ENCODE measurements at regions not wholly inside any gene's neighbourhood (a gene's known extent, or its start where the extent isn't known, plus 50 kb on each side); places are given as distances from the start of the nearest gene placed in this dataset.

GRCh38 chr4:152000518-152000917 is 239.7 kb upstream of the GATB start:
- intact Hi-C loops (cut with micrococcal nuclease), result no loop called here

- intact Hi-C loops (cut with micrococcal nuclease), result no loop called here
These were observed 237.9 kb upstream of the GATB start for GRCh38 chr4:151998723-151999122.

GRCh38 chr4:151997461-151997860 is 236.7 kb upstream of the GATB start:
- intact Hi-C loops (cut with micrococcal nuclease), result no loop called here

- intact Hi-C loops (cut with micrococcal nuclease), result no loop called here
These were observed 233.6 kb upstream of the GATB start for GRCh38 chr4:151994429-151994828.

- intact Hi-C loops (cut with micrococcal nuclease), result no loop called here
These were observed 232.7 kb upstream of the GATB start for GRCh38 chr4:151993521-151993920.

- intact Hi-C loops (cut with micrococcal nuclease), result no loop called here
These were observed 231.7 kb upstream of the GATB start for GRCh38 chr4:151992332-151993154.

- intact Hi-C loops (cut with micrococcal nuclease), result loop anchor here (2.0 kb wide), 1 partner anchor 19 kb away; no protein-coding TSS in a partner anchor
These were observed 231.0 kb upstream of the GATB start for GRCh38 chr4:151991884-151992167.

- intact Hi-C loops (cut with micrococcal nuclease), result loop anchor here (2.0 kb wide), 1 partner anchor 20 kb away; no protein-coding TSS in a partner anchor
These were observed 230.4 kb upstream of the GATB start for GRCh38 chr4:151991001-151991883.

GRCh38 chr4:151990201-151990600 is 229.4 kb upstream of the GATB start:
- intact Hi-C loops (cut with micrococcal nuclease), result loop anchor here (2.0 kb wide), 1 partner anchor 21 kb away; no protein-coding TSS in a partner anchor

- intact Hi-C loops (cut with micrococcal nuclease), result no loop called here
These were observed 227.8 kb upstream of the GATB start for GRCh38 chr4:151988591-151988990.

- intact Hi-C loops (cut with micrococcal nuclease), result no loop called here
These were observed 226.8 kb upstream of the GATB start for GRCh38 chr4:151987606-151988005.

- intact Hi-C loops (cut with micrococcal nuclease), result no loop called here
These were observed 223.0 kb upstream of the GATB start for GRCh38 chr4:151983854-151984253.

GRCh38 chr4:151979819-151980218 is 219.0 kb upstream of the GATB start:
- intact Hi-C loops (cut with micrococcal nuclease), result no loop called here

GRCh38 chr4:151968643-151969042 is 207.8 kb upstream of the GATB start:
- intact Hi-C loops (cut with micrococcal nuclease), result no loop called here

GRCh38 chr4:151967074-151967473 is 206.3 kb upstream of the GATB start:
- intact Hi-C loops (cut with micrococcal nuclease), result no loop called here

- intact Hi-C loops (cut with micrococcal nuclease), result no loop called here
These were observed 201.5 kb upstream of the GATB start for GRCh38 chr4:151962138-151962823.

GRCh38 chr4:151961456-151961855 is 200.6 kb upstream of the GATB start:
- intact Hi-C loops (cut with micrococcal nuclease), result no loop called here

- intact Hi-C loops (cut with micrococcal nuclease), result no loop called here
These were observed 199.8 kb upstream of the GATB start for GRCh38 chr4:151960449-151961230.

GRCh38 chr4:151957153-151957552 is 196.3 kb upstream of the GATB start:
- intact Hi-C loops (cut with micrococcal nuclease), result no loop called here

GRCh38 chr4:151955721-151956380 is 195.0 kb upstream of the GATB start:
- intact Hi-C loops (cut with micrococcal nuclease), result no loop called here
